ENCODE measurements at regions not wholly inside any gene's neighbourhood (a gene's known extent, or its start where the extent isn't known, plus 50 kb on each side); places are given as distances from the start of the nearest gene placed in this dataset.

DNA sequence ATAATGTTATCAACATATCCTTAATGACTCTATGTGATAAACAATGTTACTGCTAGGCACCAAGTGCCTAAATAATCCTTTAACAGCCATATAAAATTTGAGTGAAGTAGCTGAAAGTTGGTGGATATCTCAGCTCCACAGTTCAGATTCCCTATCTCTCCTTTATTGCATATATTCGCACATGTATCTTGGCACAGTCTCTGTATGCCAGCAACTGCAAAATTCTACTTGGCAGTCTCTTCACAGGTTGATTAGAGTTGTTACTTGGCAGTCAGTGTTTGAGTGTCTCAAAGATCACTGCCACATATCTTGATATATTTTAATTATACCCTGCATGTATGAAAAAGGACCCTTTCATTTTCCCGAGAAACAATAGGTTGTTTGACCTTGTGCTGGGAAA is 879.3 kb downstream of the OLFM4 start:
- Histone ChIP-seq H3K27me3 (no peaks in the 10 kb centered on the region; the same call in 1 of the 2 replicates), H3K4me3 (no peak overlapping the region), H3K27ac (no peak overlapping the region), H3K4me1 (no peaks in the 10 kb centered on the region), H3K9me3 (replicated peaks) (no peaks in the 10 kb centered on the region), H3K36me3 (no peaks in the 10 kb centered on the region)
- no peak for DNase-seq

DNA sequence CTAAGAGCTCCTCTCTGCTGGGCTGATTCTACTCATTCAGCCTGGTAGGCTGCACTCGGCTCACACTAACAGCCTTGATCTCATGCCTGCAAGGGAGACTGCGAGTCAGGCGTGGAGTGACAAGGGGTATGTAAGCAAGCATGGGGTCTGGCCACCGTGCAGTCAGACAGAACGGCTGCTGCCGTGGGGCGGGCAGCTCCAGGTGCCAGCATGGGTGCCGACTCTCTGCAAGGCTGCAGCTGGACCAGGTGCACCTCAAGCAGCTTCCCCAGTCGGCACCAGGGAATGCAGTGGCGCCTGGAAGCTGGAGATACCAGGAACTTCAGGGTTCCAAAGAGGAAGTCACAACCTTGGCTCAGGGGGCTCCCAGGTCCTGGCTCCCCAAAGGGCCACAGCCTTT is 892.3 kb downstream of the OLFM4 start:
- Histone ChIP-seq H3K4me1 (no peaks in the 10 kb centered on the region), H3K4me3 (no peak overlapping the region), H3K36me3 (no peaks in the 10 kb centered on the region), H3K27me3 (peaks cover 5% of the 10 kb centered on the region; the same call in 1 of the 2 replicates), H3K9me3 (replicated peaks) (no peaks in the 10 kb centered on the region), H3K27ac (no peak overlapping the region)
- DNase-seq: no peak

DNA sequence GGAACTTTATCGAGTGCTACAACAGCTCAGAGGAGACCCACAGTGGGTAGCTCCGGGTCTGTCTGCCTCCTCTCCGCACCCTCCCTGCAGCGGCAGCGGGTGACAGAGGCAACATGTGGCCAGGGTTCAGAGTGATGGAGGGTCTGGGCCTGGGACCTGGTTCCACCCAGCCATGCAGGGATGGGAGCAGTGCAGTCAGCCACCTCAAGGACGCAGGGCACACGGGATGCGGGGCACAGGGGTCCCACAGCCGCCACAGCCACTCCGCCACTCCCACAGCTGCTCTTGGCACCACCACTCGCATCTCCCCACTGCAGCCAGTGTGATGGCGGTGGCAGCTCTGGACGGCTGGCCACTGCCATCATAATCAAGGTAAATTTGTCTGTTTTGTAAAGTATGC is 892.9 kb downstream of the OLFM4 start:
- H3K36me3 ChIP-seq: no peaks in the 10 kb centered on the region
- no peaks in the 10 kb centered on the region for H3K4me1 ChIP-seq
- no peak overlapping the region for H3K4me3 ChIP-seq
- no peak for DNase-seq
- peaks cover 5% of the 10 kb centered on the region; the same call in 1 of the 2 replicates for H3K27me3 ChIP-seq
- H3K27ac ChIP-seq: no peak overlapping the region
- no peaks in the 10 kb centered on the region for H3K9me3 ChIP-seq (replicated peaks)

DNA sequence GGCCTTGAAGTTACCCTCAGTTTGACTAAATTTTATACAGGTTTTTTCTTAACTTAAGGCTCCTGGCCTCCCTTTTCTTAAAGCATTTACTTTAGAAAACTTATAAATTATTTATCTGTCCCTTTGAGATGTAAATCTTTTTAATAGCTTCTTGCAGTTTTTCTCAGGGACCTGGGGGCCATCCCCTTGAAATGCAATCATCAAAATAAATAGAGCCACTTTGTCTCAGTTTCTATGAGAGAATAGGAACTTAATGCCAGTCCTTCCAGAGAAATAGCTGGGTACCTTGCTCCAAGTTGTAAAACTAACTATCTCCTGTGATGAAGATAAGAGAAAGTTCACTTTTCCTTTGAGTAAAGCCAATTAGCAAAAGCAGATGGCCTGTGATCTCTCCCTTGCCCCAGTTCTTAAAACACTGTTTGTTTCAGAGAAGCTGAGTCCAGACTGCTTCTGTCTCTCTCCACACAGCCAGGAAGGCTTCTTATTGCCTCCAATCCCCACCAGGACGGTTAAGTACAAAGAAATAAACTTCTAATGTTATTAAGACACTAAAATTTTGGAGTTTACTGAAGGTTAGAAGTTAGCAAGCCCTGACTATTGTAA is 913.1 kb downstream of the OLFM4 start:
- H3K4me1 ChIP-seq: no peaks in the 10 kb centered on the region
- DNase-seq: no peak
- no peaks in the 10 kb centered on the region for H3K36me3 ChIP-seq
- no peak overlapping the region for H3K27ac ChIP-seq
- H3K4me3 ChIP-seq: no peak overlapping the region
- no peaks in the 10 kb centered on the region for H3K27me3 ChIP-seq
- no peaks in the 10 kb centered on the region for H3K9me3 ChIP-seq (replicated peaks)

DNA sequence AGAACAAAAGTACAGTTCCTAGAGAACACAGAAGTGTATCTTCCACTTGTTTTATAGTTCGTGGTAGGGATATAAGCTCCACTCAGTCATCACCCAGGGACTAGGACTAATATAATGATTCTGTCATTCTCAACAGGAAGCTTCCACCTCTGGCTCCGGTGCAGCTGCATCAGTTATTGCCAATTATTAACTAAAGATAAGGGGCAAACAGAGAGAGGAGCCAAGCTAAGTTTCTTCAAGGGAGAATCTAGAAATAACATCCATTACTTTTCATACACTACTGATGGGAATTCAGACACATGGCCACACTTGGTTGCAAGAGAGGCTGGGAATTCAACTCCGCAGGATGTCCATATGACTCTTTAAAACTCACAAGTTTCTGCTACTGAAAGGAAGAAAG is 917.9 kb downstream of the OLFM4 start:
- Histone ChIP-seq H3K9me3 (replicated peaks) (no peaks in the 10 kb centered on the region), H3K27ac (no peak overlapping the region), H3K4me1 (no peaks in the 10 kb centered on the region), H3K27me3 (no peaks in the 10 kb centered on the region), H3K4me3 (no peak overlapping the region), H3K36me3 (no peaks in the 10 kb centered on the region)
- no peak for DNase-seq

DNA sequence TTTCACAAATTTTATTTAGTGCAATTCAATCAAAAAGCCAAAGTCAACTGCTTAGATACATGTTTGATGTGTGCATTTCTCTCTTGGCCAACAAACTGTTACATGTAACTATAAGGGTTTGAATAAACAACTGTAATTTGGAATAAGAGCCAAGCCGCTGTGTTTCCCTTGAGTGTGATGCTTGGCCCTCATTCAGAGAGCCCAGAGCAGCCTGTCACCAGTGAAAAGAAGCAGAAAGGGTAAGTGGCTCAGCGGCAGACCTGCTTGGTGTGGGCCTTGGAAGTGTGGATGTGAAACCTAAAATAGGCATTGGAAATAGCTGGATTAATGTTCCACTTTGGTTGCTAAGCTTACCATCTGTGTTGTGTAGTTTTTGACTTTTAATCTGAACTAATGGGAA is 924.6 kb downstream of the OLFM4 start:
- Histone ChIP-seq H3K4me1 (no peaks in the 10 kb centered on the region), H3K36me3 (no peaks in the 10 kb centered on the region), H3K9me3 (replicated peaks) (no peaks in the 10 kb centered on the region), H3K4me3 (no peak overlapping the region), H3K27ac (no peak overlapping the region), H3K27me3 (no peaks in the 10 kb centered on the region)
- no peak for DNase-seq
